ENCODE measurements at regions not wholly inside any gene's neighbourhood (a gene's known extent, or its start where the extent isn't known, plus 50 kb on each side); places are given as distances from the start of the nearest gene placed in this dataset.

DNA sequence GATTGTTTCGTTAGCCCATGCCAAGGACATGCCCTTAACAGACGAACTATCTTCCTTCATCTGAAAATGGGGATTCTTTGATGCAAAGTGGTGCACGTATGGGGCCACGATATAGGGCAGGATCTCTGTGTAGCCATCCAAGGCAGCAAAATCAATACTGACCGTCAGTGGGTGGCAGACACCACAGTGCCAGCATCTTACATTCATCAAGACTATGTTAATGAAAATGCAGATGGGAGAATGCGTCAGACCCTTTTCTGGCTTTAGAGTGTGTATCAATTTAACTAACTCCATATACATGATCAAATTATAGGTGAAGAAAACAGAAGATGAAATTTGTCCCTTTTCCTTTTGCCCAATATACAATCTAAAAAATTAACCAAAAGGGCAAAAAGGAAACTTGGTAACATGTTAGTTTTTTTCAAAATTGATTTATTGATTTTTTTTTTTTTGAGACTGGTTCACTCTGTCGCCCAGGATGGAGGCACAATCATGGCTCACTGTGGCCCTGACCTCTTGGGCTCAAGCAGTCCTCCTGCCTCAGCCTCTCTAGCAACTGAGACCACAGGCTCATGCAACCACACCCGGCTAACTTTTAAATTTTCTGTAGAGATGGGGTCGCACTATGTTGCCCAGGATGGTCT lies 169.2 kb upstream of the SPRY4 start:
- TF ChIP-seq SIN3A (IDR thresholded peaks at IDR 0.05; ENCODE audit: borderline replicate concordance, insufficient read depth, low read length) (no peak), TAF1 (IDR thresholded peaks at IDR 0.05; ENCODE audit: borderline replicate concordance, insufficient read depth, low read length) (no peak), POLR2AphosphoS5 (IDR thresholded peaks at IDR 0.05; ENCODE audit: low read depth, low read length) (no peak), FOXP2 (optimal IDR thresholded peaks at IDR 0.05; ENCODE audit: borderline replicate concordance, extremely low read depth, extremely low read length, insufficient read depth) (no peak)
- TF ChIP-seq, protein P1, sequence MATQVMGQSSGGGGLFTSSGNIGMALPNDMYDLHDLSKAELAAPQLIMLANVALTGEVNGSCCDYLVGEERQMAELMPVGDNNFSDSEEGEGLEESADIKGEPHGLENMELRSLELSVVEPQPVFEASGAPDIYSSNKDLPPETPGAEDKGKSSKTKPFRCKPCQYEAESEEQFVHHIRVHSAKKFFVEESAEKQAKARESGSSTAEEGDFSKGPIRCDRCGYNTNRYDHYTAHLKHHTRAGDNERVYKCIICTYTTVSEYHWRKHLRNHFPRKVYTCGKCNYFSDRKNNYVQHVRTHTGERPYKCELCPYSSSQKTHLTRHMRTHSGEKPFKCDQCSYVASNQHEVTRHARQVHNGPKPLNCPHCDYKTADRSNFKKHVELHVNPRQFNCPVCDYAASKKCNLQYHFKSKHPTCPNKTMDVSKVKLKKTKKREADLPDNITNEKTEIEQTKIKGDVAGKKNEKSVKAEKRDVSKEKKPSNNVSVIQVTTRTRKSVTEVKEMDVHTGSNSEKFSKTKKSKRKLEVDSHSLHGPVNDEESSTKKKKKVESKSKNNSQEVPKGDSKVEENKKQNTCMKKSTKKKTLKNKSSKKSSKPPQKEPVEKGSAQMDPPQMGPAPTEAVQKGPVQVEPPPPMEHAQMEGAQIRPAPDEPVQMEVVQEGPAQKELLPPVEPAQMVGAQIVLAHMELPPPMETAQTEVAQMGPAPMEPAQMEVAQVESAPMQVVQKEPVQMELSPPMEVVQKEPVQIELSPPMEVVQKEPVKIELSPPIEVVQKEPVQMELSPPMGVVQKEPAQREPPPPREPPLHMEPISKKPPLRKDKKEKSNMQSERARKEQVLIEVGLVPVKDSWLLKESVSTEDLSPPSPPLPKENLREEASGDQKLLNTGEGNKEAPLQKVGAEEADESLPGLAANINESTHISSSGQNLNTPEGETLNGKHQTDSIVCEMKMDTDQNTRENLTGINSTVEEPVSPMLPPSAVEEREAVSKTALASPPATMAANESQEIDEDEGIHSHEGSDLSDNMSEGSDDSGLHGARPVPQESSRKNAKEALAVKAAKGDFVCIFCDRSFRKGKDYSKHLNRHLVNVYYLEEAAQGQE (IDR thresholded peaks at IDR 0.05; ENCODE audit: insufficient read depth in 1 of 2, low read depth in 2 of 2, low read length in 2 of 2), result no peak

DNA sequence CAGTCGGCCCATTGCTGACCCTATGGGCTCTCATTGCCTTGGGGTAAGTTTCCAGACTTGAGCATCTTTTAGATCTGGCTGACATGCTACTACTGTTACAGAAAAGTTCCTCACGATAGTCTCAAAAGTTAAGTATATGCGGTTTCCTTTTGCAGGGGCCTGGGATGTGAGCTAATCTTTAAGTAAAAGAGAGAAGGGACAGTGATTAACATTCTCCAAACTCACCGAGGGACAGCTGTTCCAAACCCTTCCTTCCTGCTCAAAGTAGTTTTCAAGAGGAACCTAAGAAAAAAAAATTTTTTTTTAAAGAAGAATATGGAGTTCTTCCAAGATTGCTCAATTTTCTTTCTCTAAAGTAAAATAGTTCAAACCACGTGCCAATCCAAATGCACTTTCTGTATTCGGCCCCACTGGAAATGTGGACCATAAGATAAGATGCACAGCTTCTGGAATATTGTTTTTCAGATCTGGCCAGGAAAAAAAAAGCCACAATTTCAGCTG lies 168.0 kb upstream of the SPRY4 start:
- no peak for TF ChIP-seq POLR2AphosphoS5 (IDR thresholded peaks at IDR 0.05; ENCODE audit: low read depth, low read length)
- TF ChIP-seq, protein P1 (IDR thresholded peaks at IDR 0.05; ENCODE audit: insufficient read depth in 1 of 2, low read depth in 2 of 2, low read length in 2 of 2), result no peak
- no peak for TF ChIP-seq SIN3A (IDR thresholded peaks at IDR 0.05; ENCODE audit: borderline replicate concordance, insufficient read depth, low read length)
- TF ChIP-seq FOXP2 (optimal IDR thresholded peaks at IDR 0.05; ENCODE audit: borderline replicate concordance, extremely low read depth, extremely low read length, insufficient read depth), result no peak
- no peak for TF ChIP-seq TAF1 (IDR thresholded peaks at IDR 0.05; ENCODE audit: borderline replicate concordance, insufficient read depth, low read length)

DNA sequence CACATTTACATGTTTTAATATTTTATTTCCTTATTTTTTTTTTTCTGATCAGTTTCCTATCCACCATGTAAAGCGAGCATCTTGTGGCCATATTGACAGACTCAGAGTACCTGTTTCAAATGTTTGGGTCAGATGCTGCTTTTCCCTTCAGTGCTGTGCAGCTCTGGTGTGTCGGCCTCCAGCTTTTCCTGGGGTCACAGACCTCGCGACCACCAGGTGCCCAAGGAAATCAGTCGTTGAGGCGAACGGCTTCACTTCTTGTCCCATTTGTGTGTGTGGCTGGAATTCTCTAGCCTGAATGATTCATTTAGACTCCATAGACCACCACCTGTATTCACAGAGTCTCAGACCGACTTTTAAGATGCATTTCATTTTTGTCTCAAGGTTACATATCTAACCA lies 166.9 kb upstream of the SPRY4 start:
- TF ChIP-seq POLR2AphosphoS5 (IDR thresholded peaks at IDR 0.05; ENCODE audit: low read depth, low read length) (no peak), SIN3A (IDR thresholded peaks at IDR 0.05; ENCODE audit: borderline replicate concordance, insufficient read depth, low read length) (no peak)
- TF ChIP-seq, protein P1 (IDR thresholded peaks at IDR 0.05; ENCODE audit: insufficient read depth in 1 of 2, low read depth in 2 of 2, low read length in 2 of 2), result no peak

DNA sequence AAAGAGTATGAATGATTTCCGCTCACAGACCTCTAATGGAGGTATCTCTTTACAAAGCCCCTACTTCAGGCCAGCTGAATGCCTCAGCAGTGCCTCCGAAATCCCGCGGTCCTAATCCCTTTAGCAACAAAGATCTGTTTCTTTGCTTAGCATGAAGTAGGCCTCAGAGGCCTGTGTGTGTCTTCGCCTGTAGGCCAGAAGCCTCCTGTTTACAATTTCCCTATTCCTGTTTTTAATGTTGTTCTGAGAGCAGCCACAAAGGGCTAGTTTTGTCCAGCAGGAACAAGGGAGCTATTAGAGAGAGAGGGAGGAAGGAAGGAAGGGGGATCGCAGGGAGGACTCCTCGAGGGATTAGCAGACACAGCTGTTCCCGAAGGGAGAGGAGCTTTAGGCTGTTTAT lies 166.4 kb upstream of the SPRY4 start:
- TF ChIP-seq, protein P1 (IDR thresholded peaks at IDR 0.05; ENCODE audit: insufficient read depth in 1 of 2, low read depth in 2 of 2, low read length in 2 of 2), result no peak
- TF ChIP-seq TAF1 (IDR thresholded peaks at IDR 0.05; ENCODE audit: borderline replicate concordance, insufficient read depth, low read length) (no peak), FOXP2 (optimal IDR thresholded peaks at IDR 0.05; ENCODE audit: borderline replicate concordance, extremely low read depth, extremely low read length, insufficient read depth) (no peak), POLR2AphosphoS5 (IDR thresholded peaks at IDR 0.05; ENCODE audit: low read depth, low read length) (no peak), SIN3A (IDR thresholded peaks at IDR 0.05; ENCODE audit: borderline replicate concordance, insufficient read depth, low read length) (no peak)

Measured in PFSK-1 (cell line).